Activated naive CD4-positive, alpha-beta T cell treated with anti-CD3 and anti-CD28 coated beads, Interleukin-2, amount 50 U/mL, for 72 hours (primary cell): ENCODE measurements at regions not wholly inside any gene's neighbourhood (a gene's known extent, or its start where the extent isn't known, plus 50 kb on each side); places are given as distances from the start of the nearest gene placed in this dataset.
"Not testable (repeated sequence)": the region's sequence is repeated elsewhere in the genome, so short reads cannot be mapped to it uniquely, and the experiment has no call there.

Experiments used
- ATAC-seq, 2 donors: fragments of 150-1000 bp; cut with Tn5 transposase; 2 replicates each; pipeline ENCODE4 v1.10.0; 2021; ENCODE audit warnings: mild to moderate bottlenecking in 2 of 2, moderate library complexity in 2 of 2
- DNase-seq, 2 donors: peaks; one replicate each; pipeline ENCODE4 v3.0.0; 2021 to 2022; ENCODE audit warnings: low spot score in 2 of 2
- H3K27ac Mint-ChIP-seq, 2 donors: one replicate each; pipeline ENCODE4 v1.8.0; 2022; ENCODE audit warnings: mild to moderate bottlenecking in 2 of 2, mixed read lengths in 2 of 2
- H3K36me3 Mint-ChIP-seq, 2 donors: one replicate each; pipeline ENCODE4 v1.8.0; 2022; ENCODE audit warnings: mixed read lengths in 2 of 2
- H3K9me3 Mint-ChIP-seq, 2 donors: one replicate each; pipeline ENCODE4 v1.8.0; 2022; ENCODE audit warnings: mixed read lengths in 2 of 2

- Mint-ChIP-seq H3K27ac (no peak overlapping the region), H3K36me3 (peaks cover 0 to 7% of the 10 kb centered on the region in 2 donors), H3K9me3 (peaks cover 12 to 19% of the 10 kb centered on the region in 2 donors)
- no peak for DNase-seq
- no peak for ATAC-seq
Observed at GRCh38 chr3:164340273-164340672, 738.0 kb downstream of the SI start.

GRCh38 chr3:164332831-164333802 lies 745.2 kb downstream of the SI start:
- H3K36me3 Mint-ChIP-seq, result no peaks in the 10 kb centered on the region
- DNase-seq (no peak), ATAC-seq (no peak)
- no peak overlapping the region for H3K27ac Mint-ChIP-seq
- H3K9me3 Mint-ChIP-seq, result peaks cover 14 to 15% of the 10 kb centered on the region in 2 donors

- peaks cover 4 to 8% of the 10 kb centered on the region in 2 donors for H3K9me3 Mint-ChIP-seq
- H3K27ac Mint-ChIP-seq, result no peak overlapping the region
- H3K36me3 Mint-ChIP-seq, result no peaks in the 10 kb centered on the region
- no peak for DNase-seq
- no peak for ATAC-seq
Observed at GRCh38 chr3:164326714-164327113, 751.6 kb downstream of the SI start.

- no peak for ATAC-seq
- no peak for DNase-seq
- Mint-ChIP-seq H3K36me3 (no peaks in the 10 kb centered on the region), H3K27ac (no peak overlapping the region), H3K9me3 (peaks cover 0 to 4% of the 10 kb centered on the region in 2 donors)
Observed at GRCh38 chr3:164320962-164321361, 757.3 kb downstream of the SI start.

- ATAC-seq, result no peak
- peaks cover 17 to 25% of the 10 kb centered on the region in 2 donors for H3K9me3 Mint-ChIP-seq
- H3K36me3 Mint-ChIP-seq, result peaks cover 0 to 9% of the 10 kb centered on the region in 2 donors
- DNase-seq, result no peak
- H3K27ac Mint-ChIP-seq, result no peak overlapping the region
Observed at GRCh38 chr3:164306042-164306441, 772.3 kb downstream of the SI start.

GRCh38 chr3:164303894-164304293 lies 774.4 kb downstream of the SI start:
- no peak for ATAC-seq

GRCh38 chr3:164302622-164303021 lies 775.7 kb downstream of the SI start:
- ATAC-seq, result no peak

More at GRCh38 chr3:164303894-164304293, 774.4 kb downstream of the SI start:
- Mint-ChIP-seq H3K27ac (no peak overlapping the region), H3K9me3 (peaks cover 8 to 16% of the 10 kb centered on the region in 2 donors), H3K36me3 (no peaks in the 10 kb centered on the region)
- no peak for DNase-seq

GRCh38 chr3:164291486-164291885 lies 786.8 kb downstream of the SI start:
- H3K36me3 Mint-ChIP-seq, H3K27ac Mint-ChIP-seq, DNase-seq, ATAC-seq, H3K9me3 Mint-ChIP-seq: not testable (repeated sequence)

More at GRCh38 chr3:164302622-164303021, 775.7 kb downstream of the SI start:
- DNase-seq, result no peak
- Mint-ChIP-seq H3K36me3 (no peaks in the 10 kb centered on the region), H3K9me3 (peaks cover 4 to 12% of the 10 kb centered on the region in 2 donors), H3K27ac (no peak overlapping the region)

GRCh38 chr3:164278550-164278949 lies 799.7 kb downstream of the SI start:
- ATAC-seq (no peak), DNase-seq (no peak)
- peaks cover 19 to 29% of the 10 kb centered on the region in 2 donors for H3K9me3 Mint-ChIP-seq
- H3K36me3 Mint-ChIP-seq, result peaks cover 0 to 20% of the 10 kb centered on the region in 2 donors
- no peak overlapping the region for H3K27ac Mint-ChIP-seq

GRCh38 chr3:164267053-164267452 lies 811.2 kb downstream of the SI start:
- Mint-ChIP-seq H3K9me3 (peaks cover 5 to 18% of the 10 kb centered on the region in 2 donors), H3K27ac (no peak overlapping the region), H3K36me3 (no peaks in the 10 kb centered on the region)
- DNase-seq, result no peak
- no peak for ATAC-seq

- H3K36me3 Mint-ChIP-seq, result no peaks in the 10 kb centered on the region
- H3K9me3 Mint-ChIP-seq, result peaks cover 0 to 8% of the 10 kb centered on the region in 2 donors
- H3K27ac Mint-ChIP-seq, result no peak overlapping the region
- DNase-seq (no peak), ATAC-seq (no peak)
Observed at GRCh38 chr3:164250923-164251322, 827.4 kb downstream of the SI start.

- no peak for DNase-seq
- no peak for ATAC-seq
Observed at GRCh38 chr3:164236851-164237250, 841.4 kb downstream of the SI start.

GRCh38 chr3:164235289-164236028 lies 842.8 kb downstream of the SI start:
- Mint-ChIP-seq H3K27ac (no peak overlapping the region), H3K36me3 (no peaks in the 10 kb centered on the region), H3K9me3 (peaks cover 13 to 19% of the 10 kb centered on the region in 2 donors)
- ATAC-seq (no peak), DNase-seq (no peak)

More at GRCh38 chr3:164236851-164237250, 841.4 kb downstream of the SI start:
- Mint-ChIP-seq H3K36me3 (no peaks in the 10 kb centered on the region), H3K9me3 (peaks cover 13 to 19% of the 10 kb centered on the region in 2 donors), H3K27ac (no peak overlapping the region)

- no peak for DNase-seq
- Mint-ChIP-seq H3K27ac (no peak overlapping the region), H3K9me3 (peaks cover 11 to 17% of the 10 kb centered on the region in 2 donors), H3K36me3 (no peaks in the 10 kb centered on the region)
- ATAC-seq, result no peak
Observed at GRCh38 chr3:164233951-164234350, 844.3 kb downstream of the SI start.

- peaks cover 6 to 8% of the 10 kb centered on the region in 2 donors for H3K9me3 Mint-ChIP-seq
- DNase-seq, result no peak
- no peaks in the 10 kb centered on the region for H3K36me3 Mint-ChIP-seq
- no peak for ATAC-seq
- H3K27ac Mint-ChIP-seq, result no peak overlapping the region
Observed at GRCh38 chr3:164231718-164232117, 846.6 kb downstream of the SI start.

GRCh38 chr3:164230385-164231094 lies 847.8 kb downstream of the SI start:
- no peak for DNase-seq
- no peak for ATAC-seq
- Mint-ChIP-seq H3K9me3 (peaks cover 5 to 6% of the 10 kb centered on the region in 2 donors), H3K27ac (no peak overlapping the region), H3K36me3 (no peaks in the 10 kb centered on the region)
